ENCODE measurements at regions not wholly inside any gene's neighbourhood (a gene's known extent, or its start where the extent isn't known, plus 50 kb on each side); places are given as distances from the start of the nearest gene placed in this dataset.
"Not testable (repeated sequence)": the region's sequence is repeated elsewhere in the genome, so short reads cannot be mapped to it uniquely, and the experiment has no call there.

GRCh38 chrX:109089359-109089758 lies 353.0 kb upstream of the IRS4 start:
- TF ChIP-seq CTCF (conservative IDR thresholded peaks at IDR 0.05; ENCODE audit: low read depth, low read length): no peak
- no peak for DNase-seq (ENCODE audit: low read depth)
- no peak overlapping the region for H3K4me3 ChIP-seq (ENCODE audit: low read depth, low read length)

DNA sequence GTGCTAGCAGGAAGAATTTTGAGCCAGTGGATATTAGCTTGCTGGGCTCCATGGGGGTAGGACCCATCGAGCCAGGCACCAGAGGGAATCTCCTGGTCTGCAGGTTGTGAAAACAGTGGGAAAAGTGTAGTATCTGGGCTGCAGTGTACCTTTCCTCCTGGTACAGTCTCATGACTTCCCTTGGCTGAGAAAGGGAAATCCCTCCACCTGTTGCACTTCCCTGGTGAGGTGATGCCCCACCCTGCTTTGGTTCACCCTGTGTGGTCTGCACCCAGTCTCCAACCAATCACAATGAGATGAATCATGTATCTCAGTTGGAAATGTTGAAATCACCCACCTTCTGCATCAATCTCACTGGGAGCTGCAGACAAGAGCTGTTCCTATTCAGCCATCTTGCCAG lies 341.4 kb upstream of the IRS4 start:
- TF ChIP-seq CTCF (conservative IDR thresholded peaks at IDR 0.05; ENCODE audit: low read depth, low read length): no peak
- H3K4me3 ChIP-seq (ENCODE audit: low read depth, low read length): no peak overlapping the region
- DNase-seq (ENCODE audit: low read depth): no peak

- not testable (repeated sequence) for H3K4me3 ChIP-seq (ENCODE audit: low read depth, low read length)
- DNase-seq (ENCODE audit: low read depth): peak; percentile 23
These were observed 317.8 kb upstream of the IRS4 start for GRCh38 chrX:109054181-109054581.

- DNase-seq (ENCODE audit: low read depth): peak; percentile 0
- TF ChIP-seq CTCF (conservative IDR thresholded peaks at IDR 0.05; ENCODE audit: low read depth, low read length): peak; percentile 21
- no peak overlapping the region for H3K4me3 ChIP-seq (ENCODE audit: low read depth, low read length)
These were observed 313.5 kb upstream of the IRS4 start for GRCh38 chrX:109049903-109050302.

DNA sequence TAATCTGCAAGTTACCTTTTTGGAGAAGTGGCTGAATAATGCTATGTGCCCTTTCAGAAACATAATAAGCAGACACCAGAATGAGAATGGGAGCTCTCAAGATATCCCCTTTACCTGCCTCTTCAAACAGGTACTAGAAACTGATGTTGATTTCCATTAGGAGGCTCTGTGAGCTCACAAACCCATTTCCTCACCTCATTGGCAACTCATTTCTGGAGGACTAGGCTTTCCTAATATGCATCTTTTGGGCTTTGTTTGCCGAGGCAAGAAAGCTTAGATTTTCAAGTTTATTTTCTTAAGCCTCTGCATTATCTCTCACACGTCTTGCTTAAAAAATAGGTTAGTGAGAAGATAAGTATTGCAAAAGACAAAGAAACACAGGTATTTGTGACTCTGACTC lies 313.1 kb upstream of the IRS4 start:
- DNase-seq (ENCODE audit: low read depth): no peak
- no peak for TF ChIP-seq CTCF (conservative IDR thresholded peaks at IDR 0.05; ENCODE audit: low read depth, low read length)
- no peak overlapping the region for H3K4me3 ChIP-seq (ENCODE audit: low read depth, low read length)

- no peak for TF ChIP-seq CTCF (conservative IDR thresholded peaks at IDR 0.05; ENCODE audit: low read depth, low read length)
- DNase-seq (ENCODE audit: low read depth): no peak
- H3K4me3 ChIP-seq (ENCODE audit: low read depth, low read length): no peak overlapping the region
These were observed 303.7 kb upstream of the IRS4 start for GRCh38 chrX:109040057-109040456.

- DNase-seq (ENCODE audit: low read depth): no peak
- H3K4me3 ChIP-seq (ENCODE audit: low read depth, low read length): no peak overlapping the region
- TF ChIP-seq CTCF (conservative IDR thresholded peaks at IDR 0.05; ENCODE audit: low read depth, low read length): no peak
These were observed 300.3 kb upstream of the IRS4 start for GRCh38 chrX:109036624-109037023.

GRCh38 chrX:108993909-108994308 lies 257.5 kb upstream of the IRS4 start:
- TF ChIP-seq CTCF (conservative IDR thresholded peaks at IDR 0.05; ENCODE audit: low read depth, low read length): no peak
- no peak overlapping the region for H3K4me3 ChIP-seq (ENCODE audit: low read depth, low read length)
- no peak for DNase-seq (ENCODE audit: low read depth)

DNA sequence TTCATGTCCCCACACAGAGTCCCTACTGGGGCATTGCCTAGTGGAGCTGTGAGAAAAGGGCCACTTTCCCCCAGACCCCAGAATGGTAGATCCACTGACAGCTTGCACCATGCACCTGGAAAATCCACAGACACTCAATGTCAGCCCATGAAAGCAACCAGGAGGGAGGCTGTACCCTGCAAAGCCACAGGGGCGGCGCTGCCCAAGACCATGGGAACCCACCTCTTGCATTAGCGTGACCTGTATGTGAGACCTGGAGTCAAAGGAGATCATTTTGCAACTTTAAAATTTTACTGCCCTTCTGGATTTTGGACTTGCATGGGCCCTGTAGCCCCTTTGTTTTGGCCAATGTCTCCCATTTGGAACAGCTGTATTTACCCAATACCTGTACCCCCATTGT lies 236.5 kb upstream of the IRS4 start:
- not testable (repeated sequence) for DNase-seq (ENCODE audit: low read depth); H3K4me3 ChIP-seq (ENCODE audit: low read depth, low read length)
